ENCODE measurements at regions not wholly inside any gene's neighbourhood (a gene's known extent, or its start where the extent isn't known, plus 50 kb on each side); places are given as distances from the start of the nearest gene placed in this dataset.
"Not testable (repeated sequence)": the region's sequence is repeated elsewhere in the genome, so short reads cannot be mapped to it uniquely, and the experiment has no call there.

DNA sequence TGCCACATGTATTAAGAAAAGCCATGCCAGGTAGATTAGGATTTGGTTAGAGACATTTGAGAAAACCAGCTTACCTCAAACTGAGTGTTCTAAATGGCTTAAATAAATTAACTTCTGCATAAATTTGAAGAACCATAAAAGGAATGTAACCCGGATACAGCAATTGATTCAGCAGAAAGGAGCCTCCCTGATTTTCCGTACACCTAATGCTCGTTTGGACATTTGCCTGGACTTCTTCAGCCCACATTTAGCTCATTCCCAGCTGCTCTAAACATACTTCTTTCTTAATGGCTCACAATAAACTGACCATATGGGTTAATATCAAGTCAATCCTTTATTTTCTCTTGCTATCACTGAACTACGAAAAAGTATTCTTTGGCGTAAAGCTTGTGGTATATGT is 392.4 kb downstream of the ZNF516 start:
- DNase-seq: no peak

DNA sequence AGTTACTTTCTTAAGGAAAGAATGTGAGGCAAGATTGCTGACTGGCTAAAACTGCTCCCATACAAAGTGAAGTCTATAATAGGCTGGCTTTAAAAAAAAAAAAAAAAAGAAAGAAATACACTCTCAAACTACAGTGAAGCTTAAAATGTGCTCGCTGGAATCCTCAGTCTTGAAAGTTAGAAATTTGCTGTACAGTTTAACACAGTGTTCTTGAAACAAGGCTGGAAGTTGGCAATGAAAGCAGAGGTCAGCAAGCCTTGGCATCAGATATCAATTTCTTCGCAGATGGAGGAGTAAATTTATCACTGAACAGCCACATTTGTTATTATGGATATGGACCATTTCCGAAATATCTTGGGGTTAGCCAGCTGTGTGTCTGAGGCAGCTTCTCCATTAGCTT is 392.9 kb downstream of the ZNF516 start:
- DNase-seq: no peak

DNA sequence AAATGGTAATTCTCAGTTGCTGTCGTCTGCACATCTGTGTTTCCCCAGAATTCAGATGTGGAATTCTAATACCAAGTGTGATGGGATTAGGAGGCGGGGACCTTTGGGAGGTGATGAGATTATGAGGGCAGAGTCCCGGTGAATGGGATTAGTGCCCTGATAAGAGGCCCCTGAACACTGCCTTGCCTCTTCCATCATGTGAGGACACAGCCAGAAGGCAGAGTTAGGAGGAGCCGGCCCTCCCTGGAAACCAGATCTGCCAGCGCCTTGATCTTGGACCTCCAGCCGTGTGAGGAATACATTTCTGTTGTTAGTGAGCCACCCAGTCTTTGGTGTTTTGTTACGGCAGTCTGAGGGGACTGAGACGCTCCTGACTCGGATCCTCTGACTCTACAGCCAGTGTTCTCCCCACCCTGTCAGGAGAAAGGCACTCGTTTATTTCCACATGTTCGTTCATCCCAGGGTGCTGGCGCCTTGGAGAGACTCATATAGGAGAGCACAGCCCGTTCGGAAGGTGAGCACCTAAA is 395.0 kb downstream of the ZNF516 start:
- no peak for DNase-seq

DNA sequence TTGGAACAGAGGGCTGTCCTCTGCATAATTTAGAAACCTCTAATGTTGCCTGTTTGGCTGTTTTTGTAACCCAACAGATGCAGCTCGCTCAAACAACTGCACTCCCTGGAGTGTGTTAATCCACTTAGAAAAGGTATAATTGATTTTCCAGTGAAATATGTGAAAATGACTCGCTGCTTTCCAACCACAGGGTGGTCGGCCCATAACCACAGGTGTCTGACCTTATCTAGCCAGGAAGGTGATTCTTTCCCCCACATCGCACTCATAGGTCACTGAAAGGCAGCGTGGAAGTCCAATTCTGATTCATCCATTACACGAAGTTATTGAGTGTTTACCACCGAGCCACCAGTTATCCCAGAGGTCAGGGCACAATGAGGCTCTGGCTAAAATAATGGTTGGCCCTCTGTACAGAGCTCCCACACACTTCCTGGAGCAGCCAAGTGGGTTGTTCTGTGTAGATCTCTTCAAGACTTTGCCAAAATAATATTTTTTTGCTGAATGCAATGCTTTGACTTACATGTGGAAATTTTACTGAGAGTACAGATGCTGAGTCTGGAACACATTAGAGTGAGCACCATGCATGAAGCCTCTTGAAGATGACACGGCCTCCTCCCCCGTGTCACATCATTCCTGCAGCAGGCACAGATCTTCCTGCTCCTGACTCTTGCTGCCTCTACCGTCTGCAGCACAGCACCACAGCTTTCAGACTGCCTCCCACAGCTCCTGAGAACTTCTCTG is 396.2 kb downstream of the ZNF516 start:
- DNase-seq: no peak

GRCh38 chr18:76081536-76081935 is 413.5 kb downstream of the ZNF516 start:
- DNase-seq: no peak

DNA sequence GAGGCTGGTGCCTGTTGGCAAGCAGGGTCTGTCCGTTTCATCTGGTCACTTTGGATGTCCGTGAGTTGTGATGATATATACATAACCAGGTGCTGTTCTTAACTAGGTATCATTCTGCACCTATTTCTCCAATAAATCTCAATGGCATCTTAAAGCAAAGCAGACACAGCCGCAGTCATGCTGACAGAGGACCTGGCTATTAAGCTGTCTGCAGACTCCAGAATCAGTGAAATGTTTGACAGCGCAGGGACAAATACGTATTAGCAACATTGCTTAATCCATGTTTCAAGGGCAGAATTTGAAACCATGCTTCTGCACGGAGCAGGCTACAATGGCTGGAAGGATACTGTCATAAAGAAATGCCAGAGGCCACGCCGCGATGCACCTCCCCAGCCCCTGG is 414.6 kb downstream of the ZNF516 start:
- no peak for DNase-seq

GRCh38 chr18:76075777-76076176 is 419.3 kb downstream of the ZNF516 start:
- no peak for DNase-seq

GRCh38 chr18:76064998-76065397 is 430.0 kb downstream of the ZNF516 start:
- no peak for DNase-seq

DNA sequence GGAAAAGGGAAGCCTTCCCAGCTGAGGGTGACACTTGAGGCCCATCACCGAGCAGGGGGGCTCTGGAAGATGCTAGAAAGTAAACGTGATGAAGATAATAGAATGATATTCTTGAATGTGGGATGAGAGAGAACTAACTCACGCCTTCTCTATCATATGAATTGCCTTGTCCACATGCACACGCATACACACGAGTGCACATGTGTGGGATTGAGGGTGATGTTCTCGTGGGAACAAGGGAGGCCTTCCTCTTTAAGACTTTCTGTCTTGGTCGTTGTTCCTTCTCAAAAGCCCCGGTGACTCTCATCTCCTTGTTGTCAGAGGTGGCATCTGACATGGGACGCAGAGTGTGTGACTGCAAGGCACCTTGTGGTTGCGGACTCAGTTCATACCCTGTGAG is 436.9 kb downstream of the ZNF516 start:
- DNase-seq: no peak

DNA sequence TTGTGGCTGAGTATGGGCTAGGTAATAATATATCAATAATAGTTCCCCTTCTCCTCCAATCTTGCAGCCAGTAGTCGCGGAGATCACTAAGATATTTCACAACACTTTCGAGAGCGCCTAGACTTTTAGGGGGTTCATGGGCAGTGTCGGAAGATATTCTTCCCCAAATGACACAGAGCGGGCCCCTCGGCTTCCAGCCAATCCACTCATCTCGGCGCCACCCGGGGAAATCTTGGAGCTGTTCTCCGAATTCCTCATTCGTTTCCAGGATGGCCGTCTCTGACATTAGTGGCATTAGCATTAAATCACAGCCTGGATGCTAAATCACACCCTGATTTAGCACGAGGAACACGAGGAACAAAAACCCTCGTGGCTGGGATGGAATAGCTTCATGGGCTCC is 437.7 kb downstream of the ZNF516 start:
- DNase-seq: no peak

DNA sequence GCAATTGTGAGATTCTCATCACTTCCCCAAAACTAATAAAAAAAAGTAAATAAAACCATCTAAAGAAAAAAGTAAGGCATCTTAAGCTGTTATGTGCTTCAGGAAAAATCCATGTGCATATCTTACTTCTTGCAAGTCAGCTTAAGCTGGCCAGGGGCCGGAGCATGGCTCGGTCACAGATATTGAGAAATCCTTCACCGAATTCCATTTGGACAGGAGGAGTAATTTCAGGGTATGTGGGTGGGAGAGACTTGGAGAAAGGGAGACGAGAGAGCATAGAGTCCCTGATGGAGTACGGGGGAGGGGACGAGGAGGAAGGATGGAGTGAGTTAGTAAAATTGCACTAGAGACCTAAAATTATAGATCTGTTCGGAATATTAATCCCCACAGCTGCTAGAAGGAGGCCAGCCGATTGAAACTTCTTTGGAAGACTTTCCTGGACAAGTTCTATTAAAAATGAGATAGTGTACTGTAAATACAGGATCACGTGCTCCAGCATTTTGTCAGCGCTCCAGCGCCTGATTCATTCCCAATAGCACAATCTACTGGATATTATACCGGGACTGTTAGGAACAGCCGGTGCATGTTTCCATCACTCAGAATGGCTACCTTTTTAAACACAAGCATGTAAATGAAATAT is 438.5 kb downstream of the ZNF516 start:
- no peak for DNase-seq

GRCh38 chr18:76055578-76055977 is 439.5 kb downstream of the ZNF516 start:
- no peak for DNase-seq

GRCh38 chr18:76055025-76055424 is 440.0 kb downstream of the ZNF516 start:
- DNase-seq: no peak

GRCh38 chr18:76054156-76054555 is 440.9 kb downstream of the ZNF516 start:
- DNase-seq: no peak

- DNase-seq: no peak
Observed at GRCh38 chr18:76053551-76053950, 441.5 kb downstream of the ZNF516 start.

GRCh38 chr18:76052227-76052595 is 442.8 kb downstream of the ZNF516 start:
- no peak for DNase-seq

DNA sequence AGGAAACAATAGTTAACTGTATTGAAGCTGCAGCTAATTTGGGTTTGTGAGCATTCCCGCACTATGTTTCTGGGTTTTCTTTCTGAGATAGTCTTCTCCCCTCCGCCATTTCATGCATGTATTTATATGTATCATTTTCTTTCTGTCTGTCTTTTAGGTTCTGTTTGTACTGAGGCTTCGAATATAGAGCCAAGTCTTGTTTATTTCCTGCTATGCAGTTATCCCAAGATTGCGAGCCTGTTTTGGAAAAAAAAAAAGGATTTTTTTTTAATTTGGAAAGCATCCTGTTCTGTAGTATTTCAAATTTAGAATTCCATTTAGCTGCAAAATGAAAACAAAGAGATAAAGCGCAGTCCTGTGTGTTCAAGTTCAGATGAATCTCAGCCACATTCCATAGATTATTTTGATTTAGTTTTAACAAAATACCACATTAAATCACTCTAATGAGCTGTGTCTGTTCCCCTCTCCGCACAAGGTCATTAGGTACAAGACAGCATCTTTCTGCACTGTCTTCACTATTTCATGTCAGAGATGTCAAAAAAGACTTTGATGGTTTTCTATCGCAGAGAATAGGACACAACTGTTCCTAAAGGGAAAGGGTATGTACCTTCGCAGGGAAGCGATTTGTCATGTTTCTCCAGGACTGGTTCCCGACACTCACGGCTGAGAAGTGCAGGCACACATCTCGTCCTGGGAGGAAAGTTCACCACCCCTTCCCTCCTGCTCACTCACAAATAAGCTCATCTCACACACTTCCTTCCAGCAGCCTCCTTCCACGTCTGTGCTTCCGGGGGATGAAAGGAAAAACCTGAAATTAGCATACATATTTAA is 443.4 kb downstream of the ZNF516 start:
- DNase-seq: no peak

GRCh38 chr18:76046221-76046620 is 448.8 kb downstream of the ZNF516 start:
- no peak for DNase-seq

GRCh38 chr18:76042511-76042910 is 452.5 kb downstream of the ZNF516 start:
- no peak for DNase-seq

DNA sequence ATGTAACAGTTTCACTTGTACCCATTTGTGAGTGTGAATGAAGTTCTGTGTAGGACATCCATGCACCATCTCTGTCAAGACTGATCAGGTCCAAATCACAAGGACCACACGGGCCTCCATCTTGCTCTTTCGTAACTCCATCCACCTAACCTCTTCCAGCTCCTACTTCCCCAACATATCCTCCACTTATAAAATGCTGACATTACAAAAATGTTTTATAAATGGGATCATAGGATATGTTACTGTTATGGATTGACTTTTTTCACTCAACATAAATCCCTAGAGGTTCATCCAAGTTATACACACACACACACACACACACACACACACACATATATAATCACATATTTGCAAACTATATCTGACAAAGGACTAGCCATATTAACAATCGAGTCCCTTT is 476.8 kb downstream of the ZNF516 start:
- no peak for DNase-seq

DNA sequence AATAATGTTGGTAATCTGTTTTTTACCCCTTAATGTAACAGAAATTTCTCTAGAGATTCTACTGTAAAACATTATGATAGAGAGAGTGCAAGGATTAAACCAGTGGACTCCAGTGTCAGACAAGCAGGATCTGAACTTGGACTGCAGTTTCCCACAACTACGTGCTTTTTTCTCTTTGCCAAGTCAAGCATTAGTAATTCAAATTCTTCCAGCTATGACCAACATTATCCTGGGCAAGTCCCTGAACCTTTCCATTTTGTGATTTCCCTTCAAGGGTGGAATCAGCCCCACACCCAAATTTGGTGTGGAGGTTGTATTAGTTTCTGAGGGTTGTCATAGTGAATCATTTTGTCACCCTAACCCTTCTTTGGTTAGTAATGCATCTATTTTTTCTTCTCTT is 482.0 kb downstream of the ZNF516 start:
- DNase-seq: no peak

GRCh38 chr18:76005632-76006208 is 489.3 kb downstream of the ZNF516 start:
- DNase-seq: no peak

- DNase-seq: not testable (repeated sequence)
Observed at GRCh38 chr18:75987913-75988312, 507.1 kb downstream of the ZNF516 start.

All from fibroblast of skin of right quadriceps (primary cell).